HG03439 (cell line): ENCODE measurements at regions not wholly inside any gene's neighbourhood (a gene's known extent, or its start where the extent isn't known, plus 50 kb on each side); places are given as distances from the start of the nearest gene placed in this dataset.
A peak's percentile ranks its signal among the peaks of the same experiment; 100 is the strongest.
"Not testable (repeated sequence)": the region's sequence is repeated elsewhere in the genome, so short reads cannot be mapped to it uniquely, and the experiment has no call there.

Experiments
- ATAC-seq: cut with Tn5 transposase; IDR thresholded peaks from one replicate; pipeline ENCODE4 v1.9.1; 2021; ENCODE audit warnings: mild to moderate bottlenecking, moderate library complexity; ENCODE audit not compliant: unreplicated experiment

DNA sequence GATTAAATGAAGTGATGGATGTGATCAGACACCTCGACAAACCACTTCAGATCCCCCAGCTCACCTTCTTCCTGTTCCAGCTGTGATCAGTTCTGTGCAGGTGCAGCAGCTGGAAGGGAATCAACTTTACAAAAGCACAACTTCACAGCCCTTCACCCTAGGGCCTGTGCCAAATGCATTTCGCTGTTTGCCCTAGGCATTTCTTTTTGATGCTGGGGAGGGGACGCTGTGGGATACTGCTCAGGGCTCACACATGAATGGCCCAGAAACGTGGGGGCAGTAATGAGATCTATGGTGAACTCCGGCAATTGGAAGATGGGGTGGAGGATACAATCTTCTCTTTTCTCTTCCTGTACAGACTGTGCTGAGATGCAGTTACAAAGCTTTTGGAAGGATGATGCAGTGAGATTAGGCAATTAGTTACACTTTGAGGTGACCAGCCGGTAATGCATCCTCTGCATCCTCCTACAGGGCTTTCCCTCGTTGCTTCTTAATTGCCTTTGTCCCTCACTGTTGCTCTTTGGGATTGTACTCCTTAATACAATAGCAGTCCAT, 215.1 kb upstream of the PITX2 start:
- no peak for ATAC-seq

DNA sequence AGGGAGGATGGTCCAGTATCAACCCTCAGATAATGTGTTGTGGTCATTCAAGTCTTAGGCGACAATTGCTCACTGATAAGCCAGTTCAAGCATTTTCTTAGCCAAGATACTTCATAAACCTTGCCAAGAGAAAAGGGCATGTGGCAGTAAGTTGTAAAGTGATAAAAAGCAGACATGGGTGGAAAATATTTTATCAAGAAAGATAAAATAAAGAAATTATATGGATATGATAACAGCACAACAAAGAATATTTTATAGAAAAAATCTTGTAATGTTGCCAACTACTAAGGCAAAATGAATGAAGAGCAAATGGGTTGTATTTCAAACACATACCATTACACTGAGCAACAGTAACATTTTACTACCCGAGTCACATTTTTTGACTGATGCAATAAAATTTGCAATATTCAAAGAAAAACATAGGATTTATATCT, 217.4 kb upstream of the PITX2 start:
- no peak for ATAC-seq

DNA sequence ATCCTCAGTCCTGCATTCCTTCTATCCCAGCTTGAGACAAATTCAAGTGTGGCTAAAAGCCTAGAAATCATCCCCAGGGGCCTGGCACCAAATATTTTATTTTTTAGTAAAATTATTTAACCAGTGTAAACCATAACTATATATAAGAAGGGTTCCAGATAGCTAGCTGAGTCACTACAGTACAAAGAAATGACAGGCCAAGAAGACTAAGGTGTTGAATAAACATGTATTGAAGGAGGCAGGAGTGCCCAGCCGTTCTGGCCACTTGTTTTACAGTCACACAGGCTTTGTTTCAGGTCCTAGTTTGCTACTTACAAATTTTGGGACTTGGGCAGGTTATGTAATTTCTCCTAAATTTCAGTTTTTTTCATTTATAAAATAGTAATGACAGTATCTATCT, 225.9 kb upstream of the PITX2 start:
- no peak for ATAC-seq

DNA sequence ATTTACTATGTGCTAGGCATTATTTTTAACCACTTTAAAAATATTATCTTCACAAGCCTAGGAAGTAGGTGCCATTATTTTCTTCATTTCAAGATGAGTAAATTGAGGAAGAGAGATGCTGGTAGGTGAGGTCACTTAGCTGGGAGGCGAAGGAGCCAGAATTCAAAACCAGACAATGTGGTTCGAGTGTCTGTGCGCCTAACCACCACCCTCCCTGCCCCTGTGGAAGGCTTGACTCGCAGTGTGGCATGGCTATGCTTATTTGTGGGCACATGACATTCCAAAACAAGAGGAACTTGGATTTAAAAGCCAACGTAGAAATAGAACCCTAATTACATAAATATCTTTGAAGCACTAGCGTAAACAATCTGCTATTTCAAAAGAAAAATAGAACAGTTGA, 226.6 kb upstream of the PITX2 start:
- no peak for ATAC-seq

DNA sequence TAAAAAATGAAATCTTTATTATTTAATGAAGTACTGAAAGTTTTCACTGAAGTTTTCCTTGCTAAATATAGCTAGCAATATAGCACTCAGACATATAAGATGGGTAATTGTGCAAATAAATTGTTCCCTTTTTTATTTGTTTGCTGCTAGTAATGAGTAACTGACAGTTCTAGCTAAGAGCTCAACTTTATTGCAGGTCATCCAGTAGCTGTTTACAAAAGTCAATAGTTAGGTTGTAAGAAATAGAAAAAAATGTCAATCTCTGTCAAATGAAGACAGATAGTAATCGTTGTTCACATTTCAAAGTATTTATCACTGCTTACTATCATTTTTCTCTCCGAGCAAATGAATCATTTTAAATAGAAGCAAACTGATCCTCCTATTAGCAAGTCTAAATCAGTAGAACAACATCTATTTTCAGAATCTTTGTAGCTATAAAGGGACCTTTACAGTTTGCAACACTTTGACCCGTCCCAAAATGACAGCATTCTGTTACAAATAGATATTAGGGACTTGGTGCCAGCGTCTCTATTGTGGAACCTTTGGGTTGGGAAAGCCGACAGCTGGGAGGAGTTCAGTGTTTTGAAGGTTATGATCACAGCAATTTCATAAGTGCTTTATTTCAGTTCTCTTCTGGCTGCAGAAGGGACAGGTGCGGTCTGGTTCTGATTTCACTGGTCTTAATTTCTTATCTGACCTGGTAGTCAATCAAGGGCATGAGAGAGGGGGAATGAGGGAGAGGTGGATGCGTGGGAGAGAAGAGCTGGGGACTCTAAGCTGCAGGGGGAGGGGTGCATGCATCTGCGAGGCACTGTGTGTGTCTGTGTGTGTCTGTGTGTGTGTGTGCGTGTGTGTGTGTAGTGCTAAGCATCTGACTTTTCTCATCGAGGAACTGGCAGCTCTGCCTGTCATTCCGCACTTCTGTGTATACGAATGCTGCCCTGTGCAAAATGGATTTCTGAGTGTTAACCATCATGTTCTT, 227.9 kb upstream of the PITX2 start:
- no peak for ATAC-seq

DNA sequence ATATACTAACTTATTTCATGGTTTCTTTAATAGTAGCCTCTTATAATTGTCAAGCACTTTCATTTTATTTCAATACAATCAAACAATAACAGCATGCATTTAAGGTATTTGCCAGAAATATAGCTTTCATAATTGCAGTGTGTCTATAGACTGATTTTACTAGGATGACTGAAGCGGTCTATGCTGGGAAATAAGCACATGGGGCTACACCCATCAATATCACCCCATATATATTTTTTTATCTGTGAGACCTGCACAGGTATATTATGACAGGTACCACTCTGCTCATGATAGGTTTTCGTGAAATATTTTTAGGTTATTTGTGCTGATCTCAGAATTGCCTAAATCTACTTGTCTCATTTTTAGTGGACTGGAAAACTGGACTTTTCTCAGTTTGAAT, 229.1 kb upstream of the PITX2 start:
- ATAC-seq: no peak

DNA sequence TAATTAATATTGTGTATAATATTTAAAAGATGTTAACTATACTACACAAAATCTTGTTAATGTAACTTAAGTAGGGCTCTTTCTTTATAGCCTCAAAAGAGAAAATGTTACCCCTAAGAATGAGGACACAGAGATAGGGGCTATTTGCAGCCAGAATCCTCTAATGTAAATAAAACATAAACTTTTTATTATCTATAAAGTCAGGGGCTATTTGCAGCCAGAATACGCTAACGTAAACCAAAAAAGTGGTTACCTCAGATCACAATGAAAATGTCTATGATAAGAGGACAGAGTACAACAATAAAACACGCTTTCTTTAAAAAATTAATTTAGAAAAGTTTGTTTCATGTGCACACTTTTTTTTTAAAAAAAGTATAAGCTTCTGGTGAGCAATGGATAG, 229.9 kb upstream of the PITX2 start:
- ATAC-seq: no peak

DNA sequence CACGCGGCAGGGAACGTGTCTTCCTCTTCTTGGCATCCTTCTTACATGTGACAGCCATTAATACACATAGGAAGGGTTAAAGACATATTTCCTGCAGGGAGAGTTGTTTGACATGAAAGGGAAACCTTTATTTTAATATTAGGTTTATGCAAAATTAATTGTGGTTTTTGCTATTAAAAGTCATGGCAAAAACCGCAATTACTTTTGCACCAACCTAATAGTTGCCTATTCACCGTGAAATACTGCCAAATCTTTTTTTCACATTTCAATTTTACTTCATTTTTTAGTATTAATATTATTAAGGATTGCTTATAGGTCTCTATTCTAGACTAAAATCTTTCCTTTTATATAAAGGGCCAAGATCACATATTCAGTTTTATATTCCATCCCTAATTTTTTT, 230.4 kb upstream of the PITX2 start:
- no peak for ATAC-seq

DNA sequence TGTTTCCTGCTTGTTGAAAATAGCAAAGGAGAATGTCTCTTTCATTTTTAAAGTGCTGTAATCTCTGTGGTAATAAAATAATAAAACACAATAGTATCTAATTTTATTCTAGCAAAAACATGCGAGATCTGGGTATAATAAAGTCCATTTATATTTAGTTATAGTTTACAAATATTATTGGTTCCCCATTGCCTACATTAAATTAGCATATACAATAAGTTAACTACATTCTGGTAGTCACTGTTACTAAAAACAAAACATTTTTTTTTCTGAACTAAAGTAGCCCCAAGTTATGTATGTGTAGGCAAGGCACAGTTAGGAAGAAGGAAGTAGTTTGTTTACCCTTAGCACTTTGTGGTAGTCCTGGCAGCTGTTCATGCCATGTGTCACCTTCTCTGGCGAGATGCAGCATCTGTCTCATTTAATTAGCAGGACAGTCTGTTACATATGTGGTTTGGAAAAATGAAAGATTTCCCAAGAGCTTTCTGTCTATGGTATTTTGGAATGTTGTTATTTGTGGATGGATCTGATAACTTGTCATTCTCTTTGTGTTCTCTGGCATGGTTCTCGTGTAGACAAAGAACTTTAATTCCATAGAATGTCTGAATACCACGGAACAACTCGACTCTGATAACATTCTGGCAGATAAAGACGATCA, 231.3 kb upstream of the PITX2 start:
- no peak for ATAC-seq

DNA sequence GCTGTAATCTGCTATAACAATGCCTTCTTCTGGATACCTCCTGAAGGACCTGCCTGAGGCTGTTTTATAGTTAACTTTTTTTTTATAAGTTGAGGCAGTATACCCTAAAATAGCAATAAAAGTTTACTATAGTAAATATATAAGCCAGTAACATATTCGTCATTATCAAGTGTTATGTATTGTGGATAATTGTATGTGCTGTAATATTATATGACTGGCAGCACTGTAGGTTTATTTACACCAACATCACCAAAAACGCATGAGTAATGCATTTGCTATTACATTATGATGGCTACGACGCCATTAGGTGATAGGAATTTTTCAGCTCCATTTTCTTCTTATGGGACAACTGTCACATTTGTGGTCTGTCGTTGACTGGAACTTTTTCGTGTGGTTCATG, 237.2 kb upstream of the PITX2 start:
- no peak for ATAC-seq

DNA sequence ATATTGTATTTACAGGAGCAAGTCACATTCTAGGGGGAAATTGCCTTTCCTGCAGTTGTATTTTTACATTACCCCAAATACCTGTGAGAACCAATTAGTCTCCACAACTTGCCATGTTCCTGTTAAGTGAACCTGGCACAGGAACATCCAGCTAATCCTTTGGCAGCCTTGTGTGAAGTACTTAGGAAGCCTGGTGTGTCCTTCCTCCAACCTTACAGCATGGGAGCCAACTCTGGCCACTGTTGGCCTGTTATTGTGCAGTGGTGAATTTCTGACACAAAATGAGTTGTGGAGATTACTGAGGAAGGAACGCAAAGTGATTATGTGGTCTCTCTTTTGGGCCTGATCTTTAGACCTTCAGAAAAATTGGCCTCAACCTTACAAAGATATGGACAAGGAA, 238.0 kb upstream of the PITX2 start:
- no peak for ATAC-seq

DNA sequence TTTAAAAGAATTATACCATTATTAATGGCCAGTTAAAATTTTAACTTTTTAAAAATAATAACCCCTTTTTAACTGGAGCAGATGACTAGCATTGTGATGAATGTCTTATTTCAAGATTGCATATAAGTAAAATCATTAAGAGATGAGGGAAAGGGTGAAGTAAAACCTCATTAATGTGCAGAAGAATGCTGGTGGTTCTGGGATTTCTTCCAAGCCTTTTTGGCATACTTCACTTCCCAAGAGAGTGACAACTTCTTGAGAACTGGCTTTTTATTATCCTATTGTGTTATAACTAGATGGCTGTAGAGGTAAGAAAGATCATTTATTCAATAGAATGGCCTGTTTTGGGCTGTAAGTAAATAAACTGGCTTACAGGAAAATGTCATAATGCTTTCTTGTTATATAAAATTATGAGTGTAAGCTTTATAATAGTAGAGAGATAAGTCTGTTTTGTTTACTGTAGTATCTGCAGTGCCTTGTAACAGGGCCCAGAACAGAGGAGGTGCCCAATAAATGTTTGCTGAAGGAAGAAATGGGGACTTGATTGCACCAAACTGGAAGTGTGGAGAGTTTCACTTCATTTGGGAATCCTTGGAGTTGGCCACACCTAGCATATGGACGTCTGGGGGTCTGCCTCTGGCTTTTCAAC, 242.9 kb upstream of the PITX2 start:
- no peak for ATAC-seq

DNA sequence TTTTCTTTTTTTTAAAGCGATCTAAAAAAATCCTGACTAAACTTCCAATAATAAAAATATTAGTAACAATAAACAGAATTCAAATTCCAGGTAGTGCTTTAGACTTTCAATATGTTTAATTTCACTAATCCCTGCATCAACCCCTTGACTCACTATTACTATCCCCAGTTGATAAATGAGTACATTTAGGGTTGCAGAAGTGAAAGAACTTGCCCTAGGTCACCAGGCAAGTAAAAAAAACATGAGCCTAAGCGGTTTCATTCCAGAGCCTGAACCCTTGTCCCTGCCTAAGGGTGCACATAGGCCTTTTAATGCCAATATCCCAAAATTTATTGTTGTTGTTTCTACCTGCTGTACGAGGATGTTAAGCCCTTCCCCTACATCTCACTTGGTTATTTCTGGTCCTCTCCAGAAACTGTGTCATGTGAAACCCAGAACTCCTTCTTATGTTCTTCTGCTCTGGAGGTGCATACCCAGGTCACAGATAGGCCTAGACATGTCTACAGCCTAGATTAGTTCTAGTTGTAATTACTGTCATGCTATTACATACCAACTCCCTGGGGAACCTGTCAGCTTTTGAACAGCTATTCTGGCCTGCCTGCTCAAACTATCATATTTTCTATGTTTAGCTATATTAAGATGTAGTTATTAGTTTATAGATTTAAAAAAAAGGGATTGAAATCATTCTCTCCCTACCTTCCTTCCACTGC, 244.5 kb upstream of the PITX2 start:
- ATAC-seq: peak; percentile 87

DNA sequence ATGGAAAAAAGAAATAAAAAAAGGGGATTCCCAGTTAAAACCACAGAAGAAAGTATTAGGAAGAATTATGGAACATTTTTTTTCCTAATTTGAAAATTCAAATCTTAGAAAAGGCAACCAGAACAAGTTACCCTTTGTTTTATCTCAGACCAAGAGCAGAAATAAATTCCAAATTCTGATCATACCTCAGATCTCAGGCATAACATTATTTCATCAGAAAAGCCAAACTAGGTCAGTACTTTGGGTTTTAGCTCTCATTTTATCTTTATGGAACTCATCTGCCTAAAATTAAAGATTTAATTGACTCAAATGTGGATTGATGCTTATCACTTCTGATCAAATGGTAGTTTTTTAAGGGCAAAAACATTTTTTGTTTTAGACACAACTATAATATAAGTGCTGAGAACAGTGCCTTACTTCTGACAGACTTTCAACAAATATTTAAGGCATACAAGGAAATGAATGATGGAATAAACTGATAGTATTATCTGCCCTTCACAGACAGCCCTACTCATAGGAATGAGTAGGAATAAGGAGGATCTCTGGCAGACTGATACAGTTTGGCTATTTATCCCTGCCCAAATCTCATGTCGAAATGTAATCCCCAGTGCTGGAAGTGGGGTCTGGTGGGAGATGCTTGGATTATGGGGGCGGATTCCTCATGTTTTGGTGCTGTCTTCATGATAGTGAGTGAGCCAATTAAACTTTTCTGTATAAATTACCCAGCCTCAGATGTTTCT, 245.3 kb upstream of the PITX2 start:
- no peak for ATAC-seq

DNA sequence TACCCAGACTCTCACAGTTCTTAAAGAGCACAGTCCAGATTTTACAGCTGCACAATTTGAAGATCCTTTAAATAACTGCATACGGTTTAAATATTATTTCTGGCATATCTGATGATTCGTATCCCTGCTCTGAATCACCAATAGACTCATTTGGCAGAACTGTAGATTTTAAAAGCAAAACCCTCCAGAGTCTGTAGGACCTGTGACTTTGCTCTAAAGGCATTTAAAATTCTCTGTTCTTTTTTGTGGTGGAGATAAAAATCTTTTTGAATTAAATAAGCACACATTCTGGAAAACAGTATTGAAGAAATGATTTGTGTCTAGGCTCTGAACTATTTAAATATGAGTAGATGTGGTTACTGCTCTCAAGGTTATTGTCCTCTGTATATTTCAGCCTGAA, 246.2 kb upstream of the PITX2 start:
- ATAC-seq: no peak

DNA sequence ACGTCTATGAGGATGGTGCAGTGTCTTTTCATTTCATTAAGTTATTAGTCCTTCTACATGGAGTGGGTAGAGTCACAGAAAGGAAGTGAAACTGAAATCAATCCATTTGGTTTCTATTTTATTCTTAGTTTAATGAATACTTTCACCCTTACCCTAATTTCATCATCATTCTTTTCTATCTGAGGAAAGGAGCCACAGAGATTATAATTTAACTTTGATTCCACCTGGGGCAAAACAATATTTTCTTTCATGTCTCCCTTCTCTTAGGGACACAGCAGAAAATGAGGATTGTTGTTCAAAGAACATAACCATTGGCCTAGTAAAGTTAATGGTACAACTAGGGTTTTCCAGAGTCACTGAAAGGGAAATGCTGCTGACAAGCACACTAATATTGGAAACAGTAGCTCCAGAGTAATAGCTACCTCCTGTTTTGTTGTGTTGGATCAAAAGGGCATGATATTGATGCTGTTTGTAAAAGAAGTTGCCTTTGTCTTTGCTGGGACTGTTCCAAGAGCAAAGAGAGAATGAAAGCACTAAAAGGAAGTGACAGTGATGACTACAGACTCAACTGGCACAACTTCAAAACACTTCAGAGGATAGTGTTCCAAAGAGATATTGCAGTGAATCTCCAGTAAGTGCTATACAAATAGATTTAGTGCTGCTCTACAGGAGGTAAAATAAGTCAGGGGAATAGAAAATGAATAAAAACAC, 247.1 kb upstream of the PITX2 start:
- peak; percentile 43 for ATAC-seq

DNA sequence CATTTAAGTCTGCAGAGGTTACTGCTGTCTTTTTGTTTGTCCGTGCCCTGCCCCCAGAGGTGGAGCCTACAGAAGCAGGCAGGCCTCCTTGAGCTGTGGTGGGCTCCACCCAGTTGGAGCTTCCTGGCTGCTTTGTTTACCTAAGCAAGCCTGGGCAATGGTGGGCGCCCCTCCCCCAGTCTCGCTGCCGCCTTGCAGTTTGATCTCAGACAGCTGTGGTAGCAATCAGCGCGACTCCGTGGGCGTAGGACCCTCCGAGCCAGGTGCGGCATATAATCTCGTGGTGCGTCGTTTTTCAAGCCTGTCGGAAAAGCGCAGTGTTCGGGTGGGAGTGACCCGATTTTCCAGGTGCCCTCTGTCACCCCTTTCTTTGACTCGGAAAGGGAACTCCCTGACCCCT, 253.3 kb upstream of the PITX2 start:
- ATAC-seq: not testable (repeated sequence)

DNA sequence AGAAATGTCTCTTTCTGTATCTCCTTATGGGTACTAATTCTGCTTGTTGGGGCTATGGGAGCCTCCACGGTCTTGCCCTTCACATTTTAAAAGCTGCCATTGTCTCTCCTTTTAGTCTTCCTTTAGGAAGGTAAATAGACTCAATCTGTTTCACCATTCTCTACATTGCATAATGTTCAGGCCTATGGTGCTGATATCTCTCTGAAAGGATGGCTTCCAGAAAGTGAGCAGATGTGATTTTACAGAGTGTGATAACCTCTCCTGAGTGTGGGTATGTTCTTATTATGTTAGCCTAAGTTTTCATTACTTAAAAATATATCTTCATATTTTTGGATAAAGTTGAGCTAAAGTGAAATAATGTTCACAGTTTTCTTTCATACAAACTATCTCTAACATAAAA, 254.0 kb upstream of the PITX2 start:
- ATAC-seq: no peak

DNA sequence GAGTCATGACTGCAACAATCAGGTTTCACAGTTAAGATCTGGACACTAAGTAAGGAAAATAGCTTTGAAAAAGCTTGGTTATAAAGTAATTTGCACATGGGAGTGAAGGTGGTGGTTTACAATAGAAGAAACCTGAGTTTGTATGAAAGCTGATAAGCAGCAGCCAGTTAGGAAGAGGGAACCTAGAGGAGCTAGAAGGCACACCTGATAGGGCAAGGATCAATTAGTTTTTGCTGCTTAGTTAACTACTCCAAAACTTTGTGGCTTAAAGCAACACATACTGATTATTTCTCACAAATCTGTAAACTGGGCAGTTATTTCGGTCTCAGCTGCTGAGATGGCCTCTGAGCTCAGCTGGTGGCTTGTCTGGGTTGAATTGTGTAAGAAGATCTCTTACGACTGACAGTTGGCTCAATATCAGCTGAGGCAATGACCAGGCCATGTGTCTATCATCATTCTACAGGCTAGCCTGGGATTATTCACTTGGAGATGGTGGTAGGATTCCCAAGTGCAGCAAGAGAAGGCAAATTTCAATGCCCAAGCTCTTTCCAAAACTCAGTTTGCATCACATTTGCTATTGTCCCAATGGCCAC, 255.0 kb upstream of the PITX2 start:
- ATAC-seq: no peak
